Gastroesophageal sphincter (tissue), 4 donors: ENCODE measurements at regions not wholly inside any gene's neighbourhood (a gene's known extent, or its start where the extent isn't known, plus 50 kb on each side); places are given as distances from the start of the nearest gene placed in this dataset.

ENCODE experiments used
- ATAC-seq: fragments of 150-250 bp; one replicate; pipeline ENCODE4 v1.9.1; 2016; ENCODE audit warnings: mild to moderate bottlenecking, moderate library complexity
- H3K27ac ChIP-seq, 4 donors: fragments of 200-600 bp; sonication (generic) in 3 of 4; 1 replicate in 3 of 4; 2 replicates in 1 of 4; pipeline ENCODE4 v1.5.1; 2016 to 2019
- H3K27me3 ChIP-seq: fragments of 200-600 bp; sonication (generic); one replicate; pipeline ENCODE4 v1.5.1; 2019
- H3K36me3 ChIP-seq, 2 donors: fragments of 200-600 bp; sonication (generic); one replicate each; pipeline ENCODE4 v1.5.1; 2019; ENCODE audit warnings: control low read depth in 1 of 2
- H3K4me1 ChIP-seq, 3 donors: fragments of 200-600 bp; sonication (generic); 1 replicate in 2 of 3; 2 replicates in 1 of 3; pipeline ENCODE4 v1.5.1; 2016 to 2019; ENCODE audit warnings: control low read depth in 2 of 3
- H3K4me3 ChIP-seq, 2 donors: fragments of 200-600 bp; sonication (generic); one replicate each; pipeline ENCODE4 v1.5.1; 2019; ENCODE audit warnings: mild to moderate bottlenecking in 1 of 2, moderate library complexity in 1 of 2
- H3K9me3 ChIP-seq, 3 donors: fragments of 200-600 bp; sonication (generic); one replicate each; pipeline ENCODE4 v1.5.1; 2017 to 2019; ENCODE audit warnings: control low read depth in 2 of 3
- EP300 ChIP-seq: sonication (generic); formaldehyde crosslinking; IDR thresholded peaks from one replicate; pipeline ENCODE4 v1.6.1; 2017; ENCODE audit warnings: antibody characterized with exemption, mild to moderate bottlenecking
- POLR2A ChIP-seq, 2 donors: fragments of 450-650 bp; IDR thresholded peaks; one replicate each; pipeline ENCODE4 v1.6.1; 2017; ENCODE audit warnings: antibody characterized with exemption in 2 of 2, mild to moderate bottlenecking in 2 of 2, moderate library complexity in 1 of 2
- POLR2AphosphoS5 ChIP-seq: sonication (generic); formaldehyde crosslinking; IDR thresholded peaks from one replicate; pipeline ENCODE4 v1.6.1; 2017; ENCODE audit warnings: antibody characterized with exemption
- WGBS, 2 donors: methylation state at CpG; one replicate each; pipeline ENCODE4 v1.1.5; 2018; ENCODE audit warnings: low coverage in 1 of 2; 5-methylcytosine and 5-hydroxymethylcytosine counted together
- TF ChIP-seq, protein P1 (sequence below), 4 experiments: fragments of 200-600 bp in 2 of 4; fragments of 450-650 bp in 2 of 4; sonication (generic) in 1 of 4; IDR thresholded peaks; one replicate each; pipeline ENCODE4 v1.5.1; 2017 to 2019; ENCODE audit warnings: antibody characterized with exemption in 4 of 4, mild to moderate bottlenecking in 2 of 4, moderate library complexity in 2 of 4

DNA sequence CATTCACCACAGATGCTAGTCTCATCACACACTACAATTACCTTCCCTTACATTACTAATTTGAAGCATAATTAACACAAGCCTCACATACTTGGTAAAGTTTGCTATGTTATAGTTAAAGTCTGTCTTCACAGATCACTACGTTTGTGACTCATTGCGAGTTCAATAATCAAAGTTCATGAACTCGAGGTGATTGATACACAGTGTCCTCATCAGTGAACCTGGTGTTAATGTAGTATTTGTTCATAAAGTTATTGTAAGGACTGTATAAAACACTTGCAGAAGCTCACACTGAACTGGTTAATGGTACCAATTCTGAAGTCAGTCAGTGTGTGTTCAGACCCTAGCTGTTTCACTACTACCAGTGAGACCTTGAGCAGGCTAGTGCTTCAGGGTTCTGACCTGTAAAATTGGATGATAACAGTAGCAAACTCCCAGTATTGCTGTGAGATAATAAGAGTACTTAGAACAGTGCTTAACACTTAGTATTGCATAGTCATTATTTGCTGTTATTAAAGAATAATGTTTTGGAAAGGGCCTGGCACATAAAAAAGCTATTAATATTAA, 313.3 kb downstream of the LIG4 start:
- Histone ChIP-seq H3K4me3 (no peak overlapping the region), H3K36me3 (no peaks in the 10 kb centered on the region), H3K9me3 (no peaks in the 10 kb centered on the region), H3K27ac (no peak overlapping the region), H3K4me1 (no peaks in the 10 kb centered on the region), H3K27me3 (no peaks in the 10 kb centered on the region)
- WGBS, 2 donors: 76 to 78% methylated on average over 3 of the region's 3 CpGs
- TF ChIP-seq POLR2AphosphoS5: no peak
- TF ChIP-seq POLR2A (IDR thresholded peaks at IDR 0.05): no peak
- no peak for TF ChIP-seq EP300
- TF ChIP-seq, protein P1, sequence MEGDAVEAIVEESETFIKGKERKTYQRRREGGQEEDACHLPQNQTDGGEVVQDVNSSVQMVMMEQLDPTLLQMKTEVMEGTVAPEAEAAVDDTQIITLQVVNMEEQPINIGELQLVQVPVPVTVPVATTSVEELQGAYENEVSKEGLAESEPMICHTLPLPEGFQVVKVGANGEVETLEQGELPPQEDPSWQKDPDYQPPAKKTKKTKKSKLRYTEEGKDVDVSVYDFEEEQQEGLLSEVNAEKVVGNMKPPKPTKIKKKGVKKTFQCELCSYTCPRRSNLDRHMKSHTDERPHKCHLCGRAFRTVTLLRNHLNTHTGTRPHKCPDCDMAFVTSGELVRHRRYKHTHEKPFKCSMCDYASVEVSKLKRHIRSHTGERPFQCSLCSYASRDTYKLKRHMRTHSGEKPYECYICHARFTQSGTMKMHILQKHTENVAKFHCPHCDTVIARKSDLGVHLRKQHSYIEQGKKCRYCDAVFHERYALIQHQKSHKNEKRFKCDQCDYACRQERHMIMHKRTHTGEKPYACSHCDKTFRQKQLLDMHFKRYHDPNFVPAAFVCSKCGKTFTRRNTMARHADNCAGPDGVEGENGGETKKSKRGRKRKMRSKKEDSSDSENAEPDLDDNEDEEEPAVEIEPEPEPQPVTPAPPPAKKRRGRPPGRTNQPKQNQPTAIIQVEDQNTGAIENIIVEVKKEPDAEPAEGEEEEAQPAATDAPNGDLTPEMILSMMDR (IDR thresholded peaks at IDR 0.05): no peak
- no peak for ATAC-seq

DNA sequence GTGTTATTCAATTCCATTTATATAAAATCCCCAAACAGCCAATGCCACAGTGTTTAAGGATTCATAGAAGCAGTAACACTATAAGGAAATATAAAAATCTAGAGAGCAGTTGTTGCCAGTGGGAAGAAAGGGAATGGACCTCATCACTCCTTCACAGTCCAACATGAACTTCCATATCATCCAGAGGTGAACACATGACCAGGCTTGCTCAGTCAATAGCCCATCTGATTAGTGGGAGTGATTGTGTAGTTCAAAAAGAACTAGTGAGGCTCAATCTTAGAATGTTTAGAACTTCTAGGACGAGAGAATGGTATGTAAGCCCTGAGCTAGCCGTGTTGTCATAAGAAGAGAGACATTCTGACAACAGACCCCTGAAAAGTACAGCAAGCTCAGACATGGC, 314.1 kb downstream of the LIG4 start:
- WGBS, 2 donors: 68% methylated on average over 2 of the region's 2 CpGs; no CpG with 5 or more reads in 1 of the 2 donors
- Histone ChIP-seq H3K4me1 (no peaks in the 10 kb centered on the region), H3K9me3 (no peaks in the 10 kb centered on the region), H3K27ac (no peak overlapping the region), H3K4me3 (no peak overlapping the region), H3K27me3 (no peaks in the 10 kb centered on the region), H3K36me3 (no peaks in the 10 kb centered on the region)
- TF ChIP-seq, protein P1 (IDR thresholded peaks at IDR 0.05): no peak
- TF ChIP-seq POLR2AphosphoS5: no peak
- TF ChIP-seq POLR2A (IDR thresholded peaks at IDR 0.05): no peak
- no peak for TF ChIP-seq EP300
- no peak for ATAC-seq

DNA sequence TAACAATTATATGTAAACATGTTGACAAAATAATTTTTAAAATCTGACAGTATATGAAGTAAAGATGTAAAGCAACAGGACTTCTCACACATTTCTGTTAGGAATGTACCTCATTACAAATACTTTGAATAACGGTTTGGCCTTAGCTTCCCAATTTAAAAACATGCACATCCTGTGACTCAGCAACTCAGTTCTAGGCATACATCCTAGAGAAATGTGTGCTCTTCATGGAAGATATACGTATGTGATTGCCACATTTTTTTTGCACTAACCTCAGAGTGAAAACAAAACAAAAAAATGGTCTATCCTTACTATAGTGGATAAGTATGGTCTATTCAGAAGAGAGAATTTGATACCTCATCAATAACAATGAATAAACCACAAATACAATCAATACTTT, 314.6 kb downstream of the LIG4 start:
- 40 to 67% methylated on average over 2 of the region's 2 CpGs for WGBS, 2 donors
- no peaks in the 10 kb centered on the region for H3K27me3 ChIP-seq
- ATAC-seq: no peak
- H3K27ac ChIP-seq: no peak overlapping the region
- TF ChIP-seq POLR2AphosphoS5: no peak
- TF ChIP-seq, protein P1 (IDR thresholded peaks at IDR 0.05): no peak
- TF ChIP-seq EP300: no peak
- TF ChIP-seq POLR2A (IDR thresholded peaks at IDR 0.05): no peak
- H3K9me3 ChIP-seq: no peaks in the 10 kb centered on the region
- no peak overlapping the region for H3K4me3 ChIP-seq
- no peaks in the 10 kb centered on the region for H3K36me3 ChIP-seq
- H3K4me1 ChIP-seq: no peaks in the 10 kb centered on the region

DNA sequence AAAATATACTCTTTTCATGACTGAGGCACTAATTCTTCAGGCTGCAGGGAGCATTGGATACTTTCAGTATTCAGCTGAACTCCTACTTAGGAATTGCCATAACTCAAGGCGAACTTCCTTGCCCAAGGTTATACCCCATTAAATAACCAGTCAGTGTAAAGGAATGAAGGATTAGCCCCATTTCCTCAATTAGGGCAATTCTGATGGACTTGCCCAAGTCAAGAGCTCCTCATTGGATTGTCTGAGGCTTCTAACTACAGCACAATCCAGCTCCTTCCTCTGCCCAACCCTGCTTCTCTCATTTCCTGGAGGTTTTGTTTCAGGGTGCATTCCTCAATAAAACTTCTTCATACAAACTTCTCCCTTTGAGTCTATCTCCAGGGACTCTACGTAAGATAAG, 329.2 kb downstream of the LIG4 start:
- ATAC-seq: no peak
- H3K9me3 ChIP-seq: peaks cover 0 to 18% (median 0%) of the 10 kb centered on the region in 3 donors
- no peak overlapping the region for H3K4me3 ChIP-seq
- H3K27me3 ChIP-seq: no peaks in the 10 kb centered on the region
- TF ChIP-seq POLR2AphosphoS5: no peak
- TF ChIP-seq, protein P1 (IDR thresholded peaks at IDR 0.05): no peak
- TF ChIP-seq POLR2A (IDR thresholded peaks at IDR 0.05): no peak
- TF ChIP-seq EP300: no peak
- H3K4me1 ChIP-seq: no peaks in the 10 kb centered on the region
- 86 to 89% methylated on average over 1 to 2 of the region's 2 CpGs for WGBS, 2 donors
- no peak overlapping the region for H3K27ac ChIP-seq
- no peaks in the 10 kb centered on the region for H3K36me3 ChIP-seq

DNA sequence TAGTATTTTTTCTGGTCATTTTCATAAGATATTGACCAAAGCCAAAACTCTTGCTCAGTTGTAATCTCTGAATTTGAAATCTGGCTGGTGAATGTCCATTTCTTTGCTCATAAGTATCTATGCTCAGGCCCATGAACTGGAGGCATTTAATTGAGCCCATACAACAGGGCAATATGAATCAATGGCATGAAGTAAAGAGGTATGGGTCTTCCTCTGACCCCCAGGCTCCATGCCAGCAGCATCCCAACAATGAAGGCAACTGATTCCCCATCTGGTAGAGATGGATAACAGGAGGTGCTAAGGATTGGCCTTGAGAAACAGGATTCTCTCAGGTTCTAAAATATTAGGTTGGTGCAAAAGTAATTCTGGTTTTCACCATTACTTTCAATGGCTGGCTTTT, 330.8 kb downstream of the LIG4 start:
- TF ChIP-seq EP300: no peak
- TF ChIP-seq POLR2A (IDR thresholded peaks at IDR 0.05): no peak
- TF ChIP-seq, protein P1 (IDR thresholded peaks at IDR 0.05): no peak
- no peak for TF ChIP-seq POLR2AphosphoS5
- Histone ChIP-seq H3K36me3 (no peaks in the 10 kb centered on the region), H3K4me3 (no peak overlapping the region)

More for the DNA sequence above, 330.8 kb downstream of the LIG4 start:
- Histone ChIP-seq H3K27me3 (no peaks in the 10 kb centered on the region), H3K27ac (no peak overlapping the region), H3K9me3 (peaks cover 0 to 18% (median 0%) of the 10 kb centered on the region in 3 donors), H3K4me1 (no peaks in the 10 kb centered on the region)
- ATAC-seq: no peak
